Coronary artery (tissue), 2 donors: ENCODE measurements at regions not wholly inside any gene's neighbourhood (a gene's known extent, or its start where the extent isn't known, plus 50 kb on each side); places are given as distances from the start of the nearest gene placed in this dataset.

Experiments used
- DNase-seq: peaks from one replicate; pipeline ENCODE4 v3.0.0-alpha.2; 2017; ENCODE audit warnings: low spot score
- H3K27ac ChIP-seq, 2 donors: fragments of 200-600 bp; sonication (generic); one replicate each; pipeline ENCODE4 v1.5.1; 2016 to 2019
- H3K4me3 ChIP-seq: fragments of 200-600 bp; sonication (generic); 2 replicates; pipeline ENCODE4 v1.5.1; 2016; ENCODE audit warnings: mild to moderate bottlenecking, moderate library complexity
- CTCF ChIP-seq: fragments of 200-600 bp; sonication (generic); IDR thresholded peaks from one replicate; pipeline ENCODE4 v1.5.1; 2019; ENCODE audit warnings: antibody characterized with exemption

GRCh38 chr5:114174837-114175236 lies 187.0 kb upstream of the KCNN2 start:
- Histone ChIP-seq H3K4me3 (no peak overlapping the region), H3K27ac (no peak overlapping the region)
- TF ChIP-seq CTCF: no peak
- DNase-seq: no peak

- TF ChIP-seq CTCF: no peak
- DNase-seq: no peak
- H3K4me3 ChIP-seq: no peak overlapping the region
- H3K27ac ChIP-seq: no peak overlapping the region
Measured at GRCh38 chr5:114176356-114176755, 185.5 kb upstream of the KCNN2 start.

GRCh38 chr5:114179134-114179533 lies 182.7 kb upstream of the KCNN2 start:
- no peak for DNase-seq
- no peak for TF ChIP-seq CTCF
- no peak overlapping the region for H3K4me3 ChIP-seq
- H3K27ac ChIP-seq: no peak overlapping the region

GRCh38 chr5:114184006-114184405 lies 177.9 kb upstream of the KCNN2 start:
- DNase-seq: no peak
- Histone ChIP-seq H3K4me3 (no peak overlapping the region), H3K27ac (no peak overlapping the region)
- no peak for TF ChIP-seq CTCF

DNA sequence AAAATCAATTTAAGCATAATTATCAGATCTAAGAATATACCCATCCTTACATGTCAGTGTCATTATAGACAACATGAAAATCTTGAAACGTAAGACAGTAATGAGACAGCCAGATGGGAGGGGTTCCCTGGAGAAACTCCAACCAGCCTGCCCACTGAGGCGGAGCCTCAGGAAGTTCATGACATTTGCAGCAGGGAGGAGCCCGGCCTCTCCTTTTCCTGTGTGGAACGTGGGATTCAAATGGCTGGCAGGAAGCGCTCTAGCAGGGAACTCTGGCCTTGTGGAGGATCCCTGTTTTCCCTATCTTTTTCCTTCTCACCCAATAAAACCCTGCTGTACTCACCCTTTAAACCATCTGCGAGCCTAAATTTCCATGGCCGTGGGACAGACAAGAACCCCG lies 176.6 kb upstream of the KCNN2 start:
- Histone ChIP-seq H3K4me3 (no peak overlapping the region), H3K27ac (no peak overlapping the region)
- DNase-seq: no peak
- TF ChIP-seq CTCF: no peak

- no peak overlapping the region for H3K4me3 ChIP-seq
- TF ChIP-seq CTCF: no peak
- no peak overlapping the region for H3K27ac ChIP-seq
- no peak for DNase-seq
Measured at GRCh38 chr5:114191441-114191840, 170.4 kb upstream of the KCNN2 start.

DNA sequence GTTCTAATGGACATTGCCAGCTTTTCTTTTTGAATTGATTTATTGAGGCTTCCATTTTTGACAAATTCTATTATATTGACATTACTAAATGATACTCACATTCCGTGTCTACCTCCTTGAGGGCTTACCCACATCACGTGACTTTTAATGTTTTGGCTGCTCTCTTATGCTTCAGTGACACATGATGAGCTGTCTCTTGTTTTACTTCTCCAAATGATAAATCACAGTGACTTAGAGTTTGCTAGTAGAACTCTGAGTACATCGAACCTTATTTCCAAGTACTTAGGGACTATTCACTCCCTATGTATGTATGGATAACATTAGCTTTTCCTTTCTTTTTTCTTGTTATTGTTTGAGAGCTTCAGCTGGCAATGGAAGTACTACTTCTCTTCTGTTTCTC lies 169.8 kb upstream of the KCNN2 start:
- DNase-seq: no peak
- TF ChIP-seq CTCF: no peak
- Histone ChIP-seq H3K4me3 (no peak overlapping the region), H3K27ac (no peak overlapping the region)
